NCI-H446 (cell line): ENCODE measurements at regions not wholly inside any gene's neighbourhood (a gene's known extent, or its start where the extent isn't known, plus 50 kb on each side); places are given as distances from the start of the nearest gene placed in this dataset.
"Not testable (repeated sequence)": the region's sequence is repeated elsewhere in the genome, so short reads cannot be mapped to it uniquely, and the experiment has no call there.

ENCODE experiments used
- DNase-seq, 2 experiments: peaks; one replicate each; lab custom pipeline; 2025; lab: John Stamatoyannopoulos, UW

DNA sequence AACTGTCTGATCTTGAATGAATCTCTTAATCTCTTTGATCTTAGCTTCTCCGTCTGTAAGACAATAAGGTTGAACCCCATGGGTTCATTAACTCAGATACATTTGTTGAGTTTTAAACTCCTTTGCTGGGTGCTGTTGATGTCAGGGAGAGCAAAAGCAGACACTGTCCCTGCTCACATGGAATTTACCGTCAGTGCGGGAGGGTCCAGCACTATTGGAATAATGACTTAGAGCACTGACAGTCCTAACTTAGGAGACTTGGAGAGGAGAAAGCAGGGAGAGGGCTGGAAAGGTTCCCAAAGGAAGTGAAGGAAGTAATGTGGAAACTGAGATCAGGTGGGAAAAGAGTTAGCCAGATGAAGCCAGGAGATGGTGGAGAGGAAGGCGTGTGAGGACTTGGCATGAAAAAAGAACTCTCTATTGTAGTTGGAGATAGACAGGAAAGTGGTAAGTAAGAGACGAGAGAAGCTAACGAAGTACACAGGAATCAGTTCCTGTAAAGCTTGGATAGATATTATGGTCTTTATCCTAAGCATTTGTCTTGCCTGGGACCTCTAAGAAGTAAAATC lies 141.4 kb upstream of the SERTAD2 start:
- no peak for DNase-seq

DNA sequence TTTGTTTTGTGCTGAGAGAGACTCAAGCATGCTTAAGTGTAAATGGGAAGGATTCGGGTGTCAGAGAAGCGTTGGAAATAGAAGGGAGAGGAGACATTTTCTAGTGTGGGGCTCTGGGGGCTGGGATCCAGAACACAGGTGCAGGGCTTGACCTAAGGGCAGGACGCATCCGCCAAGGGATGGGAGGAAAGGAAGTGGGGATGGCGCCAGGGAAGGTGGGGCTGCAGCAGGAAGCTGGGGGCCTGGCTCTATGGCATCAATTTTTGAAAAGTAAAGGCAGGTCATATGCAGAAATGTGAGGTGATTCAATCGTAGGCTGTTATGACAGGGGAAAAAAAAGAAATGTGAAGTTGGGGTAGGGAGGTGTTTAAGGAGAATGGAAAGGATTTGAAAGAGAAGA lies 143.2 kb upstream of the SERTAD2 start:
- DNase-seq, result no peak

DNA sequence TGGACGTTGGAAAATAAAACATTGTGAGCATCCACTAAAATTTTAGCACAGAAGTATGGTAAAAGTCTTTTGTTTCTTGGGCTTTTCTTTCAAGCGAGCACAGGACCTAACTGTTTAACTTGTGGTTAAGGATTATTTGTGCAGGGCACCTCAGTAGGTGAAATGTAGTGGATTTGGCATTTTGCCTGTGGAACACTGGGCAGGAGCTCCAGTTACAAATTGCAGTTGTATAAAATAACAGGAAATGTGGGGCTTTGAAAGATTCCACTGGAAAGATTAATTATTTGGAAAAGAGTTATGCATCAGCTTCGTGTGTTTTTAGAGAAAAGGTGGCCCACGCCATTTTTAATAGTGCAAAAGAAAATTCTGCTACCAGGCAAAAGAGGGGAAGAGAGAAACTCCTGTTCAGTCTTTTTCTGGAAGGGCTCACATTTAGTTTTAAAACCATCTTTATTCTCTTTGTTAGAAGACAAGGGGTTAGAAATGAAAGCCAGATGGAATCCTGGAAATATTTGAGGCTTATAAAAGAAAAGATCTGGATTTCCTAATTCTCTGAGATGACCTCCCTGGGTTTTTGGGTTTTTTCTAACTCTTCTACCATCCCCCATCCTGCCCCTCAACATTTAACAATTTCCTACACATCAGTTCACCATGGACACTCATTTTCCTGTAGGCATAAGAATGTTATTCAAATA lies 144.3 kb upstream of the SERTAD2 start:
- no peak for DNase-seq

DNA sequence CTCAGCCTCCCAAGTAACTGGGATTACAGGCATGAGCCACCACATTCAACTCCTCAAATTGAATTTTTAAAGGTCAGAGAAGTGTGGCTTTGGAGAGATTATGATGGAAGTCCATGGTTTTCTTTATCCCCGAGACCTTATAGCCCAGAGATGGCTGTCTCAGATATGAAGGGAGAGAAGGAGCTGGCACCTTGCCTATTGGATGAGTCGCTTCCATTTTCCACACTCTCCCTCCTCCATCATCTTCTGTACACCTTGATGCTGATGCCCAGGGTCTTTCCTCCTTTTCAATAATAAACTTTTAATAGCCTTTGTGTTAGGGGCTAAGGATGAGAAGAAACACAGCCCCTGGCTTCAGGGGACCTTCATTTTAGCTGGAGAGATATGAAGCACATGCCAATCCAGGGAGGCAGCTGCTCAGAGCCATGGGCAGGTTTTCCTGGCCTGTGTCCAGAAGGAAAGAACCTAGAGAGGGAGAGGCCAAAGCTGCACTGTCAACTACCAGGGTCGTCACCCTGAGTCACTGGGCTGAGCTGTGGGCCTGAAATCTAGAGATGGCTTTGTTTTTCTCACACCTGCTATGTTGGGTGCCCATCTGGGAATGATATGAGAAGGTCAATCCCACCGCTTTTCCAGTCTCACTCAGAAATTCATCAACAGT lies 146.0 kb upstream of the SERTAD2 start:
- DNase-seq, result peak in 1 of 2 experiments; percentile 15

DNA sequence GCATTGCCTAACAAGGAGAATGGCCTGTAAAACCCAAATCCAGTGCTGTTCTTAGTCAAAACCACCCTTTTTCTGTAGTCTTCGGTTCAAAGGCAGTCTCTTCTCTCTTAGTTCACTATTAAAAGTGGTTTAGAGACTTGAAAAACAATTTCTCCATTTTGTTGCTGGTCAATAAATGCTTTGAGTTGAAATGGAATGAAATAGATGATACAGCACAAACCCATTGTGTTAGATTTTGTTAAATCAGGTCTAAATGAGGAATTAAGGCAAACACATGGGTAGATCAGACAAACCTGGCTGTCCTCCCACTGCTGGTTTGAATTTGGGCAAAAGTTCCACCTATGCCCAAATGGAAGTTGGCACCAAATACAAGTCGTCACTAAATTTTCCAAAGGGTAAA lies 150.1 kb upstream of the SERTAD2 start:
- no peak for DNase-seq

DNA sequence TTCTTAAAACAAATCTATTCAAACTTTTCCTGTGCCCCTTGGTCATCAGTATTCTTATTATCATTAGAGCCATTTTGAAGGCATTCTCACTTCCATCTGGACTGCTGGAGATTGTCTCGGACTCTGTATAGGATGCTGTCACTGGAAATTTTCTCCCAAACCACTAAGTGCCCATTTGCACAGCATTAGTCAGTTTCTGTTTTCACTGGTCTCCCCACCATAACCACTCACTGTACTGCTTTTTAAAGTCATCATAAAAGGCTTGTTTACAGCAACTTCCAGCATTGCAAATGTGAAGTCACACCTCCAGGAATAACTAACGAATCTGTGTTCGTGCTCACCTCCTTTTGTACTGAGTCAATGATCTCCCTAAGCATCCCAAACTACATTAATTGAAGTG lies 150.9 kb upstream of the SERTAD2 start:
- DNase-seq, result no peak

DNA sequence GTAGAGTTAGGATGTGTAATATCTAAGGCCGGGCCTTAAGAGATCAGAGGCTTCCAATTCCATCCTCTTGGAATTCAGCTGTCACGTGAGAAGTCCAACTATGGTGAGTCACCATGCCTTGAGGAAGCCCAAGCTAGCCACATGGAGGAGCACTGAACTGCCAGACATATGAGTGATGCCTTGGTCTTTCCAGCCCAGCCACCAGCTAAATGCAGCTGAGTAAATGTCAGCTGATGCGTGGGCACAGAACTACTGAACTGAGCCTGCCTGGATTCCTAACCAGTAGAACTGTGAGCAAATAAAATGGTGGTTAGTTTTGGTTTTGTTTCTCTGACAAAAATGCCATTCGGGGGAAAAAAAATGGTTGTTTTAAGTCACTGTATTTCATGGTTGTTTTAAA lies 153.7 kb upstream of the SERTAD2 start:
- no peak for DNase-seq

DNA sequence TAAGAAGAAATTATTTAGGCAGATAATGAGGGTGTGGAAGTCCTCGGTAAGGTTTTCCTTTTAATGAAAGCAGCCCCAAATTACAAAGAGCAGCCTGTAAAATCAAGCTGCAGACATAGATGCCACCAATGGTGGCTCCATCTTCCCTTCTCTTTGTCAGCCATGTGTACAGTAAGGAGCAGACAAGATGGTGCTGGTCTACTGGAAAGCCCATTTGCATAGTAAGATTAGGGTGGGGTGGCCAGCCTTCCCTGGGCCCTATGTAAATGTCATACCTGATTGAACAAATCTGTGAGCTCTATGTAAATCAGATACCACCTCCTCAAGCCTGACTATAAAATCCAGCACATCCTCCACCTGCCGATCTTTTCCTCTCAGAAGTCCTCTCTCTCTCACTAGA lies 154.4 kb upstream of the SERTAD2 start:
- DNase-seq, result no peak

DNA sequence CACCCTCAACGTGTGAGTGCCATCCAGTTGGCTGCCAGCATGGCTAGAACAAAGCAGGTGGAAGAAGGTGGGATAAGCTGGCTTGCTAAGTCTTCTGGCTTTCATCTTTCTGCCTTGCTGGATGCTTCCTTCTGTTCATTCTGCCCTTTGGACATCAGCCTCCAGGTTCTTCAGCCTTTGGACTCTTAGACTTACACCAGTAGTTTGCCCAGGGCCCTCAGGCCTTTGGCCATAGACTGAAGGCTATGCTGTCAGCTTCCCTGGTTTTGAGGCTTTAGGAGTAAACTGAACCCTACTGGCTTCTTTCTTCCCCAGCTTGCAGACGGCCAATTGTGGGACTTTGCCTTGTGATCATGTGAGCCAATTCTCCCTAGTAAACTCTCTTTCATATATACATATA lies 155.0 kb upstream of the SERTAD2 start:
- DNase-seq, result no peak

DNA sequence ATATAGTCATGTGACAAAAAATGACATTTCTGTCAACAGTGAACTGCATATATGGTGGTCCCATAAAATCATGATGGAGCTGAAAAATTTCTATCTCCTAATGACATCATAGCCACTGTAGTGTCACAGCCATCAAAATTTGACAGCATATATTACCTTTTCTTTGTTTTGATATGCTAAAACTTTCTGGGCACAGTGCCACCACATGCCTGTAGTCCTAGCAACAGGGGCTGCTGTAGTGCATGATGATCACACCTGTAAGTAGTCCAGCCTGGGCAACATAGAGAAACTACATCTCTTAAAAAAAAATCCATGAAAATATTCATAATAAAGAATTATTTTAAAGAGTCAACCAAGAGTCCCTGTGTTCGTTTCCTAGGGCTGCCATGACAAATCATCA lies 155.5 kb upstream of the SERTAD2 start:
- DNase-seq, result no peak

DNA sequence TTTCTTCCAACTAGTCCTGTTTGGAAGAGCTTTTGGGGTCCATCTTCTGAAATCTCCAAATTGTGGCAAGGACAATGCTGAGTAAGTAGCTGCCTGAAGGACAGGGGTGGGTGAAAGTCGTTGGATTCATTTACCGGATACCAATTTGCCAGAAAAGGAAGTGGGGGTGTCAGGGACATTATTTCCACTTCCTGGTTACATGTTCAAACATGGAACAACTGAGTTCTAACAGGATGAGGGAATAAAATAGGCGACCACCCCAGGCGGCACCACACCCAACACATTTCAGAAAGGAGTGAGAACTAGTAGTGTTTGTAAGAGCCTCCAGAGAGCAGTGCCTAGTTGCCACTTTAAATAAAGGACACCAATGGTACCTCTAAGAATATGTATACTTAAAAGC lies 158.6 kb upstream of the SERTAD2 start:
- DNase-seq, result no peak

DNA sequence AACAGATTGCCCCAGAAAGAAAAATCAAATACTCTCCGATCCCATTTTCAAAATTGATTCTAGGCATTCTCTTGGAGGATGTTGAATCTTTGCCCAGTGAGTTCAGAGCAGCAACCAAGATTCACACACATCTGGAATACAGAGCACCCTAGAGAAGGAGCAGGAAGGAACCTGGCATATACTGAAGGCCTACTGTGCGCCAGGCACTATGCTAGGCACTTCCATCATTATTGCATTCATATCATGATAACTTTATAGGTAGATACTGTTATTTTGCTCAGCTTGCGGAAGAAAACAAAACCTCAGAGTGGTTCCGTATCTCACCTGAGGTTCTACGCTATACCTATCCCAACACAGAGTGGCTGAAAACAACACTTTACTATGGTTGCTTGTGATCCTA lies 160.3 kb upstream of the SERTAD2 start:
- DNase-seq, result no peak

DNA sequence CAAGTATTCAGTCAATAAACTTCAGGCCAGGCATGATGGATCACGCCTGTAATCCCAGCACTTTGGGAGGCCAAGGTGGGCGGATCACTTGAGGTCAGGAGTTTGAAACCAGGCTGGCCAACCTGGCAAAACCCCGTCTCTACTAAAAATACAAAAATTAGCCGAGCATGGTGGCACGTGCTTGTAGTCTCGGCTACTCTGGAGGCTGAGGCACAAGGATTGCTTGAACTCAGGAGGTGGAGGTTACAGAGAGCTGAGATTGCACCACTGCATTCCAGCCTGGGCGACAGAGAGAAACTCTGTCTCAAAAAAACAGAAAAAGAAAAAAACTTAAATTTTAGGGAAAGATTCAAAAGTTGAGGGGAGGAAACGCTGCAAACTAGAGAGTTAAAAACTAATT lies 162.8 kb upstream of the SERTAD2 start:
- DNase-seq, result not testable (repeated sequence)

DNA sequence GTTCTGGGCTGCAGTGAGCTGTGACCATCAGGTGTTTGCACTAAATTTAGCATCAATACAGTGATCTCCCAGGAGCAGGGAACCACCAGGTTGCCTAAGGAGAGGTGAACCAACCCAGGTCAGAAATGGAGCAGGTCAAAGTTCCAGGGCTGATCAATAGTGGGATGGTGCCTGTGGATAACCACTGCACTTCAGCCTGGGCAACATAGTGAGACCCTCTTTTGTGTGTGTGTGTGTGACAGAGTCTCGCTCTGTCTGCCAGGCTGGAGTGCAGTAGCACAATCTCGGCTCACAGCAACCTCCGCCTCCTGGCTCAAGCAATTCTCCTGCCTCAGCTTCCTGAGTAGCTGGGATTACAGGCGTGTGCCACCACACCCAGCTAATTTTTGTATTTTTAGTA lies 163.7 kb upstream of the SERTAD2 start:
- DNase-seq, result no peak

DNA sequence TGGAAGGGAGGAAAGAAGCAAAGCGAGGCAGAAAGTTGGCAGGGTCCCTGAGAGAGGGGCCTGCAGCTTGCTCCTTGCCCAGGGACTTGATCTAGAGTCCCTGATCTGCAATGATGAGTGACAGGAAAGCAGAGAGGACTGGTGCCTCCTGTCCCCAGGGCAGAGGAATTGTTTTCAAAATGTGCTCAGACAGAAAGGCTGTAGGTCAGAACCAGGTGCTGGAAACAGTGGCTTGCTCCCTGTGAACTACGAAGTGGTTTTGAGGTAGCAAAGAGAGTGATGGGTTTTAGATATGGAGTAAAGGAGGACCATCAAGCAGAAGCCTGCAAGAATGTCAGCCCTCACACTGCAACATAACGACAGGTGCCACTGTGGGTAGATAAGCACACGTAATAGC lies 164.9 kb upstream of the SERTAD2 start:
- no peak for DNase-seq

DNA sequence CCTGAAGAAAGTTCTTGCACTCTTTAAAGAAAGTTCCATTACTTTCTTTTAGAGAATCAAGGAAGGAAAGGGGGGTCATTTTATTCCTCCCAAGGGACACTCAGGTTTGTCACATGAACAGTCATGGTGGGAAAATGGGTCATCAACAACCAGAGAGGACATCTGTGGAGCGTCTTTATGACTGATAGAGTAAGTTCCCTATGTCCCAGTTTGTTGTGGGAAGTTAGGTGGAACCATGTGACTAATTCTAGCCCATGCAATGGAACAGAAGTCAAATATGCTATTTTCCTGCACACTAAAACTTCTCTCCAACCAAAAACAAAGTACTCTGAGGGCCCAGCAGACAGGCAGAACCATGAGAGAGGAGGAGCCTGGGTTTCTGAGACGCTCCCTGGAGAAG lies 165.6 kb upstream of the SERTAD2 start:
- DNase-seq, result no peak

DNA sequence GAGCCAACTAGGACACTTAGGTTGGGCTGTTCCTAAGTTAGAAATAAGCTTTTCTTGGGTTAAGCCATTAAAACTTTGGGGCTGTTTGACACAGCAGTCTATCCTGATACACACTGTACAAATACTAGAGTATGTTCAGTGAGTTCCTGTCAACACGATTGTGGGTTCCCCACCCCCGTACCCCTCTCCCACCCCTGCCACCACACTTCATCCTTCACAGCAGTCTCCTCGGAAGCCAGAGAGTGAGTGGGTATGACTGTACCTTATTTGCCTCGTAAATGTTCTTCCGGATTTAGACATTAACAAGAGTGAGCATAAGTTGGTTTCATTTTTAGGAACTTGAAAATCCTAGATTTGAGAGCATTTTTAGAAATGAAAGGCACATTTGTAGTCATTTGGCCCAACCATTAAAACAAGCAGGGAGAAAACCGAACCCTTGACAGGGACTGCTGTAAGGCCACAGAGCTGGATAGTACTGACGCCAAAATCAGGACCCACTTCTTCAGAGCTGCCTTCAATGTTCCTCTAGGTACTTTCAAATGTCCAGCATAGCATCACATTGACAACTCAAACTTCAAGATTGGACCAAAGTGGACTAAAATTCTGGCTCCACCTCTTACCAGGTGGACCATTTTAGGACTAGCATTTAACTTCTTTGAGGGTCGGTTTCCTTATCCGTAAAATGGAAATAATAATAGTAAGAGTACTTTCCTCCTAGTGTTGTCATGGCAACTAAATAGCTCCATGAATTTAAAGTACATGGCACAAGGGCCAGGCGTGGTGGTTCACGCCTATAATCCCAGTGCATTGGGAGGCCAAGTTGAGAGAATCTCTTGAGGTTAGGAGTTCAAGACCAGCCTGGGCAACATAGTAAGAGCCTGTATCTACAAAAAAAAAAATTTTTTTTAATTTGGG lies 166.3 kb upstream of the SERTAD2 start:
- no peak for DNase-seq

DNA sequence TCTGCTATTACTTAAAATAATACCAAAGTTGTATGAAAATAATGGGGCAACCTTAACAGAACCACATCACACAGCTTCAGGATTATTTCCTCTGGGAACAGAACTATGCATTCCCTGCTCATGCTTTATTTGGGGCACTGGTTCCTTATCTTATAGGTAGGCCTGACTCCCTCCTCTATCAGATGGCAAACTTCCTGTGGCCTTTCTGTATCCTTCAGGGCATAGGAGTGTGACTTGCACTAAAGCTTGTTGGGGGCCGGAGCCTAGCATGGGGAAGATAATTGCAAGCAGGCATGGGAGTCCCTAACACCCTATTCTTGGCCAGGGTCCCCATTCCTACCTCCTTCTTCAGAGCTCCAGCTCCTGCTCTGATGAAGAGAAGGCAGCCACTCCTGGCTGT lies 167.2 kb upstream of the SERTAD2 start:
- DNase-seq, result no peak

DNA sequence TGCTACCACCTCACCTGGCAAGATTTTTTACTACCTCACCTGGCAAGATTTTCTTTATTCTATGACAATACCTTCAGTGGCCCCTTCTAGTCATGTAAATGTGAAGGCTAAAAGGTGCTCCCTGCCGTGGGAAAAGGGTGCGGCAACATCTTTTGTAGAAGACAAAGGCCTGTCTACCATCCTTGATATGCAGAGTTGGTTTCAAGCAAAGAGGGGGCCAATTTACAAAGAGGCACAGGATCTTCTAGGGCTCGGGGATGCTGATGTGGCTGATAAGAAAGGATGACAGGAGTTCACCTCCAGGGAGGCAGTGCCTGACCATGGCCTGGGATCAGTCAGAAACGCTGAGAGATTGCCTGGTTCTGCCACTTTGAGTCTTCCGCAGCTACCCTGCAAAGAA lies 165.4 kb upstream of the SLC1A4 start:
- no peak for DNase-seq

DNA sequence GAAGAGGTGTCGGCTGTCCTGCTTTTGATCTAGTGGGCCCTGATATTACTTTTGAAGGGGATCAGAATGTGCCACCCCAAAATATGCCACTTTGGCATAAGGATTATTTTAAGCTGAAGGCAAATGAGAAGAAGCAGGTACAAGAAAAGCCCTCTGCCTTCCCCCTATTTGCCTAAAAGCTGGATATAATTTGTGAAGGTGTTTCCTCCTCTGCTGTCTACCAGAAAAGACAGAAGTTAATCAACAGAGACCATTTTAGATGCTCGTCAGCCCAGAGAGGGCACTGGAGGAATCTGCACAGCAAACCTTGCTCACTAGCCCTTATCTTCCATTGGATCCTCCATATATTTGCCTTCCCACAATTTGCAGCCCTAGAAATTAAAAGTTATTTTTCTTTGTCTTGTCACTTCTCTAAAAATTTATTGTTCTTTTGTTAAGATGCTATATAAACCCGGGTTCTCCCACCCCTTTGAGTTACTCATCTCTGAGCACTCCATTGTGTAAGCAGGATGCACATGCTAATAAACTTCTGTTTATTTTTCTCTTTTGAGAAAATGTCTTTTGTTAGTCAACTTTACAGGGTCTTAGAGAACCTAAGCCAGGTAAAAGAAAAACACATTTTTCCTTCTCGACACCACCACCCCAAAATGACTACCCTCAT lies 163.2 kb upstream of the SLC1A4 start:
- DNase-seq, result no peak

DNA sequence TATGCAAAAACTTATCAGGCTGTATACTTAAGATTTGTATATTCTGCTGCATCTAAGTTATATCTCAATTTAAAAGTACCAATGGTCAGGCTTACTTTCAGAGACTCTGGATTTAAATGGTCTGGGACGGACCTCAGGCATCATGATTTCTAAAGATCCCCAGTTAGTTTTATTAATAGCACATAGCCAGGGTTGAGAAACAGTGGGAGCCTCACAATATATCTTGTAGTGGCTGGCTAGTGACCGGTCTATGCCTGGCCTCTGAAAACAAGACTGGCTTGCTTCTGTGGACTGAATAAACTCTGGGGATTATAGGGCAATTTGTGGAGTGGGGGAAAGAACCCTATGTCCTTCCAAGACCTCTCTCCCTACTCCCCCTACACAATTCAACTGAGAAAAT lies 162.5 kb upstream of the SLC1A4 start:
- no peak for DNase-seq

DNA sequence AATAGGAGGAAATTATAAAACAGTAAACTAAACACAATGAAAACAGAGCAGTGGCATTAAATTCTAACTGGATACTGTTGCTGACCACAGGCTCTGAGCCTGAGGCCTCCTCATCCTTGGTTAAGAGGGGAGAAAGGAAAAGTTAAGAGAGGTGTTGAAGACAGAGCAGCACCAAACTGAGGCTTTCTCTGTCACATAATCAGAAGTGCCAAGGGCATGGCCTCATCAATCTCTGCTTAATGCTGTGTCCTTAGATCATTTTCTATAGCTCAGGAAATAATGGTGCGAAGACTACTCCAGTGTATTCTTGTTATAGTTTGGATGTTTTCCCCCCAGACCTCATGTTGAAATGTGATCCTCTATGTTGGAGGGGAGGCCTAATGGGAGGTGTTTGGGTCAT lies 160.9 kb upstream of the SLC1A4 start:
- DNase-seq, result no peak
